Heart left ventricle (tissue), 16 donors: ENCODE measurements at regions not wholly inside any gene's neighbourhood (a gene's known extent, or its start where the extent isn't known, plus 50 kb on each side); places are given as distances from the start of the nearest gene placed in this dataset.

Experiments used
- ATAC-seq, 4 donors: fragments of 200-7000 bp; cut with Tn5 transposase; one replicate each; pipeline ENCODE4 v1.9.1; 2020 to 2022; ENCODE audit warnings: moderate library complexity in 4 of 4, mild to moderate bottlenecking in 3 of 4, moderate number of reproducible peaks in 1 of 4
- DNase-seq, 5 donors: peaks; one replicate each; pipeline ENCODE4 v3.0.0-alpha.2; 2020
- H3K27ac ChIP-seq, 12 donors: fragments of 200-600 bp; sonication (generic) in 4 of 12; one replicate each; pipeline versions ENCODE4 v1.5.0 to v1.8.0; 2016 to 2022; ENCODE audit warnings: mild to moderate bottlenecking in 2 of 12
- H3K27me3 ChIP-seq, 9 donors: fragments of 200-600 bp; sonication (generic) in 2 of 9; one replicate each; pipeline versions ENCODE4 v1.5.1 to v1.8.0; 2016 to 2022; ENCODE audit warnings: mild to moderate bottlenecking in 3 of 9
- H3K36me3 ChIP-seq, 9 donors: fragments of 200-600 bp; sonication (generic) in 2 of 9; one replicate each; pipeline versions ENCODE4 v1.5.0 to v1.8.0; 2018 to 2022; ENCODE audit warnings: mild to moderate bottlenecking in 2 of 9
- H3K4me1 ChIP-seq, 12 donors: fragments of 200-600 bp; sonication (generic) in 4 of 12; one replicate each; pipeline versions ENCODE4 v1.5.0 to v1.8.0; 2016 to 2022; ENCODE audit warnings: mild to moderate bottlenecking in 3 of 12
- H3K4me3 ChIP-seq, 12 donors: fragments of 200-600 bp; sonication (generic) in 4 of 12; one replicate each; pipeline versions ENCODE4 v1.5.0 to v1.8.0; 2017 to 2022; ENCODE audit warnings: mild to moderate bottlenecking in 9 of 12, moderate library complexity in 4 of 12
- H3K9me3 ChIP-seq, 12 donors: fragments of 200-600 bp; sonication (generic) in 4 of 12; one replicate each; pipeline versions ENCODE4 v1.5.0 to v1.8.0; 2016 to 2022; ENCODE audit warnings: mild to moderate bottlenecking in 1 of 12
- POLR2A ChIP-seq, 2 donors: fragments of 450-650 bp; IDR thresholded peaks; one replicate each; pipeline ENCODE4 v1.6.1; 2017; ENCODE audit warnings: antibody characterized with exemption in 2 of 2, mild to moderate bottlenecking in 2 of 2, moderate library complexity in 2 of 2
- WGBS, 4 donors: extraction: QIAGEN DNeasy Blood & Tissue Kit in 2 of 4; methylation state at CpG; one replicate each; pipeline versions ENCODE4 v1.1.5 to v1.1.7; 2013 to 2018; 5-methylcytosine and 5-hydroxymethylcytosine counted together
- intact Hi-C, 10 donors: fragments of 100-400 bp; cut with DNase I; formaldehyde crosslinking; loops; one replicate each; pipeline versions ENCODE4 v1.11.1 to v1.14.2; 2022
- TF ChIP-seq, protein P1 (sequence below), 12 donors: fragments of 200-600 bp; sonication (generic) in 4 of 12; IDR thresholded peaks; one replicate each; pipeline versions ENCODE4 v1.5.0 to v1.8.0; 2018 to 2022; ENCODE audit warnings: antibody characterized with exemption in 12 of 12, mild to moderate bottlenecking in 5 of 12
- donor health status: ischemic (EF 13 %, LVEDD 7.1; RV severe dilation, severe dysfunction).
- donor health status: healthy with polysubstance abuse.
- donor health status: DM: no; HTN: yes; CAD: no.
- donor health status: DM: no; HTN: no; CAD: no.
- donor health status: ischemic (EF 25% LVEDD 6.9; RV normal size, moderate dysfunction).
- donor health status: ischemic (EF 25% LVEDD 5.7; RV mildly dilated, moderate dysfunction).
- donor health status: healthy.
- donor health status: DM: yes; HTN: yes; CAD: no.
- donor health status: ischemic (EF 35%, LVEDD 5.7; RV mildly dilated, moderate dysfunction).
- donor health status: nonischemic (EF 11% LVEDD 7.7; RV severe dilation, severe dysfunction).
- donor health status: DM: yes; HTN: yes; CAD: no.
- donor health status: PGD.
- donor health status: ischemic (EF 29% LVEDD 5.4; RV normal size, mild dysfunction).
- donor health status: nonischemic (EF 23%, LVEDD 6.1; RV moderate dilation, normal function).

DNA sequence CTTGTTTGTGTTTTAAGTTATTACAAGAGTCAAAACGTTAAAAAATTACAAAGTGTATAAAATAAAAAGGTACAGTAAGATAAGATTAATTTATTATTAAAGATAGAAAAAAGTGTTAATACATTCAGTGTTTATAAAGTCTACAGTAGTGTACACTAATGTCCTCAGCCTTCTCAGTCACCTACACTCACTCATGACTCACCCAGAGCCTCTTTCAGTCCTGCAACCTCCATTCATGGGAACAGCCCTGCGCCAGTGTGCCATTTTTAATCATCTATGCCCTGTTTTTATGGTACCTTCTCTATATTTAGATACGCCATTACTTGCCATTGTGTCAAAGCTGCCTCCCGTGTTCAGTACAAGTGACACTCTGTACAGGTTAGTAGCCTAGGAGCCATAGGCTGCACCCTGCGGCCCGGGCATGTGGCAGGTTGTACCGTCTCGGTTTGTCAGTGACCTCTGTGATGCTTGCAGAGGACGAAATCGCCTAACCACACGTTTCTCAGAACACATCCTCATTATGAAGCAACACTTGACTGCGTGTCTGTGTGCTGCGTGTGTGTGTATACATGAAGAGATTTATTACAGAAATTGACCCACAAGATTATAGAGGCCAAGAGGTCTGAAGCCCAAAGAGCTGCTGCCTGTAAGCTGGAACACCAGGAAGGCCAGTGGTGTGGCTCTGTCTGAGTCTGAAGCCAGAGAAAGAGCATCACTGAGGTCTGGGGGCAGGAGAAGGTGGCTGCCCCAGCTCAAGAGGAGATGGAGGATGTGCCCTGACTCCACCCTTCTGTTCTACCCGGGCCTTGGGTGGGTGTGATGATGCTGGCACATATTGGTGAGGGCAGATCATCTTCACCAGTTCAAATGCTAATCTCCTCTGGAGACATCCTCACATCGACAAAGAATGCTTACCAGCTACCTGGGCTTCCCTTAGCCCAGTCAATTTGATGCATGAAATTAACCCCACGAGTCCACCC, 116.6 kb upstream of the C14orf180 start:
- intact Hi-C loops, result no loop called here
- Histone ChIP-seq H3K36me3 (no peaks in the 10 kb centered on the region), H3K27ac (no peak overlapping the region), H3K4me1 (peaks cover 0 to 12% (median 6%) of the 10 kb centered on the region in 12 donors), H3K9me3 (no peaks in the 10 kb centered on the region), H3K4me3 (no peak overlapping the region), H3K27me3 (peaks cover 7 to 49% (median 24%) of the 10 kb centered on the region in 9 donors)
- DNase-seq, result no peak
- no peak for TF ChIP-seq POLR2A (IDR thresholded peaks at IDR 0.05)
- TF ChIP-seq, protein P1, sequence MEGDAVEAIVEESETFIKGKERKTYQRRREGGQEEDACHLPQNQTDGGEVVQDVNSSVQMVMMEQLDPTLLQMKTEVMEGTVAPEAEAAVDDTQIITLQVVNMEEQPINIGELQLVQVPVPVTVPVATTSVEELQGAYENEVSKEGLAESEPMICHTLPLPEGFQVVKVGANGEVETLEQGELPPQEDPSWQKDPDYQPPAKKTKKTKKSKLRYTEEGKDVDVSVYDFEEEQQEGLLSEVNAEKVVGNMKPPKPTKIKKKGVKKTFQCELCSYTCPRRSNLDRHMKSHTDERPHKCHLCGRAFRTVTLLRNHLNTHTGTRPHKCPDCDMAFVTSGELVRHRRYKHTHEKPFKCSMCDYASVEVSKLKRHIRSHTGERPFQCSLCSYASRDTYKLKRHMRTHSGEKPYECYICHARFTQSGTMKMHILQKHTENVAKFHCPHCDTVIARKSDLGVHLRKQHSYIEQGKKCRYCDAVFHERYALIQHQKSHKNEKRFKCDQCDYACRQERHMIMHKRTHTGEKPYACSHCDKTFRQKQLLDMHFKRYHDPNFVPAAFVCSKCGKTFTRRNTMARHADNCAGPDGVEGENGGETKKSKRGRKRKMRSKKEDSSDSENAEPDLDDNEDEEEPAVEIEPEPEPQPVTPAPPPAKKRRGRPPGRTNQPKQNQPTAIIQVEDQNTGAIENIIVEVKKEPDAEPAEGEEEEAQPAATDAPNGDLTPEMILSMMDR (IDR thresholded peaks at IDR 0.05), result no peak
- WGBS, 4 donors, result 80 to 85% (median 82%) methylated on average over 16 of the region's 16 CpGs
- no peak for ATAC-seq

DNA sequence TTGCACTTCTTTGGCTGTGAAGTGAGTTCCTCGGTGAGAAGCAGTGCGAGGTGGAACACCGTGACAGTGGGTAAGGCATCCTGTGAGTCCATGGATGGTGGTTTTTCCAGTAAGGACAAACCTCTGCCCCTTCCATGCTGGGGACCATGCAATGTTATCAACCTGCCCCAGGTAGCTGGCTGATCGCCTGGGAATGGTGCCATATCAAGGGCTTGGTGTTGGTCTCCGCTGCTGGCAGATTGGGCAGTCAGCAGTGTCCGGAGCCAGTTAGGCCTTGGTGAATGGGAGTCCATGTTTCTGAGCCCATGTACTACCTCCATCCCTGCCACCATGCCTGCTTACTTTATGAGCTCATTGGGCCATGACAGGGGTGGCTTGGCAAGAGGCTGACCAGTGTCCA, 114.7 kb upstream of the C14orf180 start:
- 87 to 93% (median 88%) methylated on average over 5 to 6 of the region's 6 CpGs for WGBS, 4 donors
- intact Hi-C loops, result no loop called here
- Histone ChIP-seq H3K4me3 (no peak overlapping the region), H3K9me3 (no peaks in the 10 kb centered on the region), H3K4me1 (peaks cover 0 to 12% (median 6%) of the 10 kb centered on the region in 12 donors), H3K36me3 (no peaks in the 10 kb centered on the region), H3K27me3 (peaks cover 7 to 49% (median 24%) of the 10 kb centered on the region in 9 donors), H3K27ac (no peak overlapping the region)
- TF ChIP-seq, protein P1 (IDR thresholded peaks at IDR 0.05), result no peak
- TF ChIP-seq POLR2A (IDR thresholded peaks at IDR 0.05), result no peak
- DNase-seq (no peak), ATAC-seq (no peak)

DNA sequence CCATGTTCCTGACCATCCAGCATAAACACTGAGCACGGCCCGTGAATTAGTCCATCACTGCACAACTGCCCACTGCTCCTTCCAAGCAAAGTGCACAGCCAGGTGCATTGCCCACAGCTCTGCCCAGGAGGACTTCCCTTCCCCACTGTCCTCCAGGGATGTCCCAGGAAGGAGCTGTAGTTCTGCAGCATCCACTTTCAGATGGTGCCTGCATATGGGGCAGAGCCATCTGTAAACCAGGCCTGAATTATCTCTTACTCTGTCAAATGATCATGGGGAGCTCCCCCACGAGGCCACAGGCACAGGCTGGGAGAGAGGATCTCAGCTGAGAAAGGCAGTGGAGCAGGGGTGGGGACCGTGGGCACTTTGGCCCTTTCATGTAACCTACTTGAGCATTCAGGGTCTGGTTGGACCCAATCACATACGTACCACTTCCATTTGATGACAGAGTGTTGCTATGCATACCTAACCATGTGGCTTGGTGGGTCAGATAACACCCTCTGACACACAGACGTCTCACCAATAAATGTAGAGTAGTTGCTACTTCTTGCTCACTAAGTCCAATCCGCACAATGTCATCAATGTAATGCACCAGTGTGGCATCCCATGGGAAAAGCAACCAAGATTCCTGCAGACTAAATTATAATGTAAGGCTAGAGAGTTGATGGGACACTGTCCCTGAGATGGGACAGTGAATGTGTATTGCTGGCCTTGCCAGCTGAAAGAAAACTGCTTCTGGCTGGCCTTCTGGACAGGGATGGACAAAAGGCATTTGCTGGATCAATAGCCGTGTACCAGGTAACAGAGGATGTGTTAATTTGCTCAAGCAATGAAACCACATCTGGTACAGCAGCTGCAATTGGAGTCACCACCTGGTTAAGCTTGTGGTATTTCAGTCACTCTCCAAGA, 113.8 kb upstream of the C14orf180 start:
- no peaks in the 10 kb centered on the region for H3K36me3 ChIP-seq
- no peaks in the 10 kb centered on the region for H3K9me3 ChIP-seq
- peaks cover 7 to 42% (median 22%) of the 10 kb centered on the region in 9 donors for H3K27me3 ChIP-seq
- intact Hi-C loops, result no loop called here
- no peak overlapping the region for H3K27ac ChIP-seq
- TF ChIP-seq, protein P1 (IDR thresholded peaks at IDR 0.05), result no peak
- TF ChIP-seq POLR2A (IDR thresholded peaks at IDR 0.05), result no peak
- WGBS, 4 donors, result 70 to 82% (median 72%) methylated on average over 8 of the region's 8 CpGs
- H3K4me1 ChIP-seq, result peaks cover 0 to 12% (median 6%) of the 10 kb centered on the region in 12 donors
- no peak for ATAC-seq
- DNase-seq, result no peak
- no peak overlapping the region for H3K4me3 ChIP-seq

DNA sequence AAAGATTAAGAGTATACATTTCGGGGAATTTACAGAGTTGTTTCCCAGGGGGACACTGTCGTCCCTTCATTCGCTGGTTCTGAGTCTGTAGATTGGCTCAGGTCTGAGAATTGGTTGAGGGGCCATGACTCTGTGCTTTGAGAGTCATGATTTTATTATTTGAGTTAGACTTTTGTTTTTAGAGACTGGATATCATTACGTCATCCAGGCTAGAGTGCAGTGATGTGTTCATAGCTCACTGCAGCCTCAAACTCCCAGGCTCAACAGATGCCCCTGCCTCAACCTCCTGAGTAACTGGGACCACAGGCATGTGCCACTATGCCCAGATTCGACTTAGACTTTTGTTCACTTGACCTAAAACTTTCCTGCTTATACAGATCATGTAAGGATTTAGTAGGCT, 112.3 kb upstream of the C14orf180 start:
- Histone ChIP-seq H3K4me1 (peaks cover 0 to under 1% (median 0%) of the 10 kb centered on the region in 12 donors), H3K4me3 (no peak overlapping the region), H3K27ac (no peak overlapping the region), H3K9me3 (no peaks in the 10 kb centered on the region), H3K27me3 (peaks cover 2 to 30% (median 11%) of the 10 kb centered on the region in 9 donors), H3K36me3 (no peaks in the 10 kb centered on the region)
- no peak for ATAC-seq
- 79 to 86% (median 81%) methylated on average over 5 of the region's 5 CpGs for WGBS, 4 donors
- intact Hi-C loops, result no loop called here
- DNase-seq, result no peak
- TF ChIP-seq POLR2A (IDR thresholded peaks at IDR 0.05), result no peak
- TF ChIP-seq, protein P1 (IDR thresholded peaks at IDR 0.05), result no peak
